H9 (cell line): ENCODE measurements at regions not wholly inside any gene's neighbourhood (a gene's known extent, or its start where the extent isn't known, plus 50 kb on each side); places are given as distances from the start of the nearest gene placed in this dataset.

Experiments
- DNase-seq: peaks from one replicate; pipeline ENCODE4 v3.0.0-alpha.2; 2017
- H2AFZ ChIP-seq: one replicate; pipeline ENCODE4 v1.6.1; 2013; ENCODE audit warnings: mild to moderate bottlenecking, low read length, control low read depth, moderate library complexity
- H2AK5ac ChIP-seq: 2 replicates; pipeline ENCODE4 v1.6.1; 2013; ENCODE audit warnings: low read length, control low read depth, mixed read lengths; ENCODE audit not compliant: insufficient read length
- H2BK120ac ChIP-seq: one replicate; pipeline ENCODE4 v1.6.1; 2013; ENCODE audit warnings: low read depth, mild to moderate bottlenecking, low read length, control low read depth, inconsistent platforms; ENCODE audit not compliant: poor library complexity, severe bottlenecking
- H2BK12ac ChIP-seq: 2 replicates; pipeline ENCODE4 v1.6.1; 2013; ENCODE audit warnings: low read length, control low read depth, mixed read lengths, low read depth; ENCODE audit not compliant: insufficient read length
- H2BK15ac ChIP-seq: 2 replicates; pipeline ENCODE4 v1.6.1; 2013; ENCODE audit warnings: low read depth, low read length, control low read depth
- H2BK20ac ChIP-seq: one replicate; pipeline ENCODE4 v1.6.1; 2013; ENCODE audit warnings: low read depth, mild to moderate bottlenecking, low read length, control low read depth, inconsistent platforms; ENCODE audit not compliant: poor library complexity, severe bottlenecking
- H2BK5ac ChIP-seq: 2 replicates; pipeline ENCODE4 v1.6.1; 2013; ENCODE audit warnings: low read length, control low read depth, mixed read lengths; ENCODE audit not compliant: insufficient read length
- H3K14ac ChIP-seq: 2 replicates; pipeline ENCODE4 v1.6.1; 2013; ENCODE audit warnings: low read length, control low read depth; ENCODE audit not compliant: insufficient read depth
- H3K18ac ChIP-seq: 2 replicates; pipeline ENCODE4 v1.6.1; 2013; ENCODE audit warnings: low read depth, mild to moderate bottlenecking, mixed read lengths, low read length, control low read depth; ENCODE audit not compliant: insufficient read length
- H3K23ac ChIP-seq: 2 replicates; pipeline ENCODE4 v1.6.1; 2013; ENCODE audit warnings: low read length, control low read depth, mixed read lengths, low read depth; ENCODE audit not compliant: insufficient read length
- H3K23me2 ChIP-seq: 2 replicates; pipeline ENCODE4 v1.6.1; 2013; ENCODE audit warnings: low read depth, mild to moderate bottlenecking, mixed read lengths, low read length, control low read depth; ENCODE audit not compliant: insufficient read length, poor library complexity, severe bottlenecking
- H3K27ac ChIP-seq: 2 replicates; pipeline ENCODE4 v1.5.1; 2013; ENCODE audit warnings: low read length, control low read depth, mixed read lengths, low read depth; ENCODE audit not compliant: insufficient read length
- H3K27me3 ChIP-seq: 2 replicates; pipeline ENCODE4 v1.6.1; 2013; ENCODE audit warnings: low read length, control low read depth, inconsistent platforms; ENCODE audit not compliant: insufficient read depth
- H3K4ac ChIP-seq: 2 replicates; pipeline ENCODE4 v1.6.1; 2013; ENCODE audit warnings: low read depth, mild to moderate bottlenecking, control low read depth, inconsistent platforms, low read length, moderate library complexity
- H3K4me1 ChIP-seq: 2 replicates; pipeline ENCODE4 v1.6.1; 2013; ENCODE audit warnings: low read length, control low read depth, inconsistent platforms; ENCODE audit not compliant: insufficient read depth
- H3K4me2 ChIP-seq: 2 replicates; pipeline ENCODE4 v1.6.1; 2013; ENCODE audit warnings: low read length, control low read depth, mixed read lengths; ENCODE audit not compliant: insufficient read length, insufficient read depth
- H3K56ac ChIP-seq: 2 replicates; pipeline ENCODE4 v1.6.1; 2013; ENCODE audit warnings: low read depth, mild to moderate bottlenecking, mixed read lengths, low read length, control low read depth; ENCODE audit not compliant: insufficient read length
- H3K79me1 ChIP-seq: 2 replicates; pipeline ENCODE4 v1.6.1; 2013; ENCODE audit warnings: low read depth, mild to moderate bottlenecking, moderate library complexity, low read length, control low read depth, inconsistent platforms; ENCODE audit not compliant: insufficient read depth, poor library complexity, severe bottlenecking
- H3K79me2 ChIP-seq: 2 replicates; pipeline ENCODE4 v1.6.1; 2013; ENCODE audit warnings: low read length, control low read depth, inconsistent platforms; ENCODE audit not compliant: insufficient read depth
- H3K9ac ChIP-seq: 2 replicates; pipeline ENCODE4 v1.6.1; 2013; ENCODE audit warnings: low read length, control low read depth, mixed read lengths; ENCODE audit not compliant: insufficient read length; ENCODE audit errors: extremely low read depth
- H3K9me3 ChIP-seq: one replicate; pipeline ENCODE4 v1.6.1; 2013; ENCODE audit warnings: low read depth, low read length, inconsistent platforms; ENCODE audit not compliant: control insufficient read depth
- H3T11ph ChIP-seq: one replicate; pipeline ENCODE4 v1.6.1; 2013; ENCODE audit warnings: mild to moderate bottlenecking, low read length, control low read depth, inconsistent platforms
- H4K20me1 ChIP-seq: one replicate; pipeline ENCODE4 v1.6.1; 2013; ENCODE audit not compliant: control insufficient read depth, insufficient read length, insufficient read depth
- H4K5ac ChIP-seq: 2 replicates; pipeline ENCODE4 v1.6.1; 2013; ENCODE audit warnings: low read depth, mild to moderate bottlenecking, mixed read lengths, low read length, control low read depth; ENCODE audit not compliant: insufficient read length
- H4K8ac ChIP-seq: replicated peaks from 2 replicates; pipeline ENCODE4 v1.6.1; 2013; ENCODE audit warnings: low read length, control low read depth, mixed read lengths, low read depth; ENCODE audit not compliant: insufficient read length
- H4K91ac ChIP-seq: 2 replicates; pipeline ENCODE4 v1.6.1; 2013; ENCODE audit warnings: low read depth, mild to moderate bottlenecking, moderate library complexity, mixed read lengths, low read length, control low read depth; ENCODE audit not compliant: insufficient read length
- H3K27ac Mint-ChIP-seq, 3 experiments: 2 replicates in 2 of 3; 3 replicates in 1 of 3; pipeline ENCODE4 v1.8.0; 2020 to 2021; ENCODE audit warnings: mixed read lengths in 3 of 3, mild to moderate bottlenecking in 1 of 3, moderate library complexity in 1 of 3
- H3K27me3 Mint-ChIP-seq: 2 replicates; pipeline ENCODE4 v1.8.0; 2021; ENCODE audit warnings: low read depth, mild to moderate bottlenecking, moderate library complexity, mixed read lengths
- H3K36me3 Mint-ChIP-seq, 3 experiments: 2 replicates in 2 of 3; 3 replicates in 1 of 3; pipeline ENCODE4 v1.8.0; 2020 to 2021; ENCODE audit warnings: low read depth in 3 of 3, mixed read lengths in 3 of 3; ENCODE audit not compliant: insufficient read depth in 1 of 3
- H3K4me1 Mint-ChIP-seq, 2 experiments: 2 replicates each; pipeline ENCODE4 v1.8.0; 2020; ENCODE audit warnings: mixed read lengths in 2 of 2
- H3K4me3 Mint-ChIP-seq, 2 experiments: 2 replicates in 1 of 2; 3 replicates in 1 of 2; pipeline ENCODE4 v1.8.0; 2020 to 2021; ENCODE audit warnings: mild to moderate bottlenecking in 2 of 2, mixed read lengths in 2 of 2, moderate library complexity in 1 of 2
- H3K9me3 Mint-ChIP-seq, 2 experiments: 2 replicates in 1 of 2; 3 replicates in 1 of 2; pipeline ENCODE4 v1.8.0; 2020; ENCODE audit warnings: mild to moderate bottlenecking in 2 of 2, mixed read lengths in 2 of 2, moderate library complexity in 1 of 2
- CTCF ChIP-seq: fragments of 200-600 bp; sonication (generic); conservative IDR thresholded peaks from 3 replicates; pipeline ENCODE4 v1.8.0; 2021; ENCODE audit warnings: antibody characterized with exemption, mild to moderate bottlenecking
- WGBS: extraction: QIAGEN DNeasy Blood & Tissue Kit; methylation state at CpG from one replicate; pipeline ENCODE4 v1.1.7; 2013; ENCODE audit warnings: missing lambda C conversion rate, low lambda C conversion rate, mixed read lengths; ENCODE audit not compliant: insufficient read length; ENCODE audit errors: extremely low coverage; 5-methylcytosine and 5-hydroxymethylcytosine counted together

GRCh38 chr15:58275785-58276184 is 137.6 kb downstream of the AQP9 start:
- no peak overlapping the region for H3T11ph ChIP-seq
- no peaks in the 10 kb centered on the region for H3K27me3 ChIP-seq
- H2BK12ac ChIP-seq = no peak overlapping the region
- no peak overlapping the region for H2BK15ac ChIP-seq
- WGBS = no CpG with 5 or more reads among the region's 3 CpGs
- no peak overlapping the region for H4K91ac ChIP-seq
- no peak overlapping the region for H2BK20ac ChIP-seq
- peaks cover 0 to 11% (median 4%) of the 10 kb centered on the region in 3 experiments; a peak in 3 of 7 replicates for H3K36me3 Mint-ChIP-seq
- H3K23ac ChIP-seq = no peak overlapping the region
- no peak overlapping the region for H2BK120ac ChIP-seq
- no peak for TF ChIP-seq CTCF
- peaks cover 10% of the 10 kb centered on the region in 2 experiments for H3K4me1 Mint-ChIP-seq
- H3K9ac ChIP-seq = no peak overlapping the region
- no peaks in the 10 kb centered on the region for H3K79me1 ChIP-seq
- DNase-seq = no peak
- no peak overlapping the region for H3K27ac ChIP-seq
- no peak overlapping the region for H4K5ac ChIP-seq
- H3K14ac ChIP-seq = no peak overlapping the region
- H3K56ac ChIP-seq = no peak overlapping the region
- H3K9me3 ChIP-seq = no peaks in the 10 kb centered on the region
- H4K20me1 ChIP-seq = no peaks in the 10 kb centered on the region
- H3K79me2 ChIP-seq = no peaks in the 10 kb centered on the region
- no peak overlapping the region for H2AFZ ChIP-seq
- no peak overlapping the region for H3K4ac ChIP-seq
- no peaks in the 10 kb centered on the region for H3K23me2 ChIP-seq
- no peak overlapping the region for H3K18ac ChIP-seq
- no peak overlapping the region for H3K4me3 Mint-ChIP-seq
- no peak overlapping the region for H4K8ac ChIP-seq
- no peak overlapping the region for H3K27ac Mint-ChIP-seq
- no peak overlapping the region for H2AK5ac ChIP-seq
- no peaks in the 10 kb centered on the region for H3K27me3 Mint-ChIP-seq
- peaks cover 7 to 10% of the 10 kb centered on the region in 2 experiments; a peak in 4 of 5 replicates for H3K9me3 Mint-ChIP-seq
- no peaks in the 10 kb centered on the region for H3K4me1 ChIP-seq
- H2BK5ac ChIP-seq = no peak overlapping the region
- H3K4me2 ChIP-seq = no peak overlapping the region
